IPS-15b (cell line): ENCODE measurements at regions not wholly inside any gene's neighbourhood (a gene's known extent, or its start where the extent isn't known, plus 50 kb on each side); places are given as distances from the start of the nearest gene placed in this dataset.
"Not testable (repeated sequence)": the region's sequence is repeated elsewhere in the genome, so short reads cannot be mapped to it uniquely, and the experiment has no call there.

Experiments
- H3K27me3 ChIP-seq: one replicate; pipeline ENCODE4 v1.6.1; 2013; ENCODE audit warnings: low read length; ENCODE audit not compliant: control insufficient read depth, insufficient read depth
- H3K36me3 ChIP-seq: one replicate; pipeline ENCODE4 v1.6.1; 2013; ENCODE audit warnings: low read length; ENCODE audit not compliant: control insufficient read depth, insufficient read depth
- H3K4me1 ChIP-seq: one replicate; pipeline ENCODE4 v1.6.1; 2013; ENCODE audit warnings: mild to moderate bottlenecking, low read length; ENCODE audit not compliant: control insufficient read depth, insufficient read depth
- H3K4me3 ChIP-seq: one replicate; pipeline ENCODE4 v1.5.1; 2013; ENCODE audit warnings: low read depth, low read length
- H3K9ac ChIP-seq: one replicate; pipeline ENCODE4 v1.6.1; 2013; ENCODE audit warnings: low read depth, mild to moderate bottlenecking, low read length
- H3K9me3 ChIP-seq: one replicate; pipeline ENCODE4 v1.6.1; 2013; ENCODE audit warnings: mild to moderate bottlenecking, low read length; ENCODE audit not compliant: control insufficient read depth, insufficient read depth

- Histone ChIP-seq H3K36me3 (no peaks in the 10 kb centered on the region), H3K4me1 (peaks cover 2% of the 10 kb centered on the region), H3K9me3 (no peaks in the 10 kb centered on the region), H3K9ac (no peak overlapping the region), H3K4me3 (no peak overlapping the region), H3K27me3 (no peaks in the 10 kb centered on the region)
These were observed 100.9 kb upstream of the DPT start for GRCh38 chr1:168829876-168830275.

- Histone ChIP-seq H3K9ac (no peak overlapping the region), H3K4me1 (peaks cover 2% of the 10 kb centered on the region), H3K27me3 (no peaks in the 10 kb centered on the region), H3K36me3 (no peaks in the 10 kb centered on the region), H3K4me3 (no peak overlapping the region), H3K9me3 (no peaks in the 10 kb centered on the region)
These were observed 101.6 kb upstream of the DPT start for GRCh38 chr1:168830562-168830961.

- H3K27me3 ChIP-seq, result no peaks in the 10 kb centered on the region
- H3K9ac ChIP-seq, result no peak overlapping the region
- H3K4me1 ChIP-seq, result peaks cover 2% of the 10 kb centered on the region
- no peaks in the 10 kb centered on the region for H3K36me3 ChIP-seq
- no peak overlapping the region for H3K4me3 ChIP-seq
- H3K9me3 ChIP-seq, result no peaks in the 10 kb centered on the region
These were observed 103.7 kb upstream of the DPT start for GRCh38 chr1:168832661-168833060.

GRCh38 chr1:168833362-168833761 is 104.4 kb upstream of the DPT start:
- no peaks in the 10 kb centered on the region for H3K27me3 ChIP-seq
- peaks cover 2% of the 10 kb centered on the region for H3K4me1 ChIP-seq
- H3K4me3 ChIP-seq, result no peak overlapping the region
- H3K36me3 ChIP-seq, result no peaks in the 10 kb centered on the region
- H3K9me3 ChIP-seq, result no peaks in the 10 kb centered on the region
- H3K9ac ChIP-seq, result no peak overlapping the region

GRCh38 chr1:168833801-168834224 is 104.8 kb upstream of the DPT start:
- Histone ChIP-seq H3K9ac (no peak overlapping the region), H3K27me3 (no peaks in the 10 kb centered on the region), H3K9me3 (no peaks in the 10 kb centered on the region), H3K4me3 (no peak overlapping the region), H3K36me3 (no peaks in the 10 kb centered on the region), H3K4me1 (no peaks in the 10 kb centered on the region)

GRCh38 chr1:168834225-168834872 is 105.3 kb upstream of the DPT start:
- Histone ChIP-seq H3K4me1 (no peaks in the 10 kb centered on the region), H3K27me3 (no peaks in the 10 kb centered on the region), H3K36me3 (no peaks in the 10 kb centered on the region), H3K9ac (no peak overlapping the region), H3K4me3 (no peak overlapping the region), H3K9me3 (no peaks in the 10 kb centered on the region)

- H3K9me3 ChIP-seq, result no peaks in the 10 kb centered on the region
- no peak overlapping the region for H3K4me3 ChIP-seq
- H3K36me3 ChIP-seq, result no peaks in the 10 kb centered on the region
- H3K9ac ChIP-seq, result no peak overlapping the region
- no peaks in the 10 kb centered on the region for H3K4me1 ChIP-seq
- H3K27me3 ChIP-seq, result no peaks in the 10 kb centered on the region
These were observed 106.2 kb upstream of the DPT start for GRCh38 chr1:168835176-168835575.

GRCh38 chr1:168835791-168836190 is 106.8 kb upstream of the DPT start:
- no peak overlapping the region for H3K9ac ChIP-seq
- H3K36me3 ChIP-seq, result no peaks in the 10 kb centered on the region
- H3K4me3 ChIP-seq, result no peak overlapping the region
- no peaks in the 10 kb centered on the region for H3K9me3 ChIP-seq
- no peaks in the 10 kb centered on the region for H3K4me1 ChIP-seq
- no peaks in the 10 kb centered on the region for H3K27me3 ChIP-seq

- Histone ChIP-seq H3K4me1 (no peaks in the 10 kb centered on the region), H3K36me3 (no peaks in the 10 kb centered on the region), H3K27me3 (no peaks in the 10 kb centered on the region), H3K9ac (no peak overlapping the region), H3K4me3 (no peak overlapping the region), H3K9me3 (no peaks in the 10 kb centered on the region)
These were observed 107.5 kb upstream of the DPT start for GRCh38 chr1:168836469-168836868.

- not testable (repeated sequence) for H3K4me3 ChIP-seq, H3K9ac ChIP-seq, H3K36me3 ChIP-seq, H3K27me3 ChIP-seq, H3K4me1 ChIP-seq, H3K9me3 ChIP-seq
These were observed 108.2 kb upstream of the DPT start for GRCh38 chr1:168837230-168837629.

- H3K4me3 ChIP-seq, result no peak overlapping the region
These were observed 113.3 kb upstream of the DPT start for GRCh38 chr1:168842306-168842705.

GRCh38 chr1:168842916-168843315 is 113.9 kb upstream of the DPT start:
- no peak overlapping the region for H3K4me3 ChIP-seq
- no peaks in the 10 kb centered on the region for H3K9me3 ChIP-seq

More at GRCh38 chr1:168842306-168842705, 113.3 kb upstream of the DPT start:
- Histone ChIP-seq H3K27me3 (no peaks in the 10 kb centered on the region), H3K9ac (no peak overlapping the region), H3K36me3 (no peaks in the 10 kb centered on the region), H3K4me1 (no peaks in the 10 kb centered on the region), H3K9me3 (no peaks in the 10 kb centered on the region)

More at GRCh38 chr1:168842916-168843315, 113.9 kb upstream of the DPT start:
- Histone ChIP-seq H3K4me1 (no peaks in the 10 kb centered on the region), H3K36me3 (no peaks in the 10 kb centered on the region), H3K27me3 (no peaks in the 10 kb centered on the region), H3K9ac (no peak overlapping the region)
